Parathyroid adenoma (tissue), 2 donors: ENCODE measurements at regions not wholly inside any gene's neighbourhood (a gene's known extent, or its start where the extent isn't known, plus 50 kb on each side); places are given as distances from the start of the nearest gene placed in this dataset.

Source experiments
- H2AFZ ChIP-seq: fragments of 300-600 bp; sonication (generic); one replicate; pipeline ENCODE4 v1.7.0; 2017; ENCODE audit warnings: antibody characterized with exemption, mild to moderate bottlenecking
- H3K27ac ChIP-seq: fragments of 300-600 bp; sonication (generic); one replicate; pipeline ENCODE4 v1.7.0; 2017
- H3K27me3 ChIP-seq: fragments of 300-600 bp; sonication (generic); one replicate; pipeline ENCODE4 v1.7.0; 2017; ENCODE audit warnings: low read length; ENCODE audit not compliant: control insufficient read depth, insufficient read depth
- H3K36me3 ChIP-seq: fragments of 300-600 bp; sonication (generic); one replicate; pipeline ENCODE4 v1.7.0; 2017; ENCODE audit warnings: low read length; ENCODE audit not compliant: control insufficient read depth, insufficient read depth
- H3K4me1 ChIP-seq: fragments of 300-600 bp; sonication (generic); one replicate; pipeline ENCODE4 v1.7.0; 2017; ENCODE audit warnings: control low read depth
- H3K4me2 ChIP-seq: fragments of 300-600 bp; sonication (generic); one replicate; pipeline ENCODE4 v1.7.0; 2017; ENCODE audit warnings: low read length
- H3K4me3 ChIP-seq: fragments of 300-600 bp; sonication (generic); one replicate; pipeline ENCODE4 v1.7.0; 2017; ENCODE audit warnings: low read depth, low read length
- H3K79me2 ChIP-seq: fragments of 300-600 bp; sonication (generic); one replicate; pipeline ENCODE4 v1.7.0; 2017; ENCODE audit warnings: control low read depth
- H3K9ac ChIP-seq: fragments of 300-600 bp; sonication (generic); one replicate; pipeline ENCODE4 v1.7.0; 2017; ENCODE audit warnings: mild to moderate bottlenecking
- H3K9me3 ChIP-seq: fragments of 300-600 bp; sonication (generic); one replicate; pipeline ENCODE4 v1.7.0; 2017; ENCODE audit warnings: low read length; ENCODE audit not compliant: control insufficient read depth
- TF ChIP-seq, protein P1 (sequence below): fragments of 300-600 bp; sonication (generic); IDR thresholded peaks from one replicate; pipeline ENCODE4 v1.7.0; 2017; ENCODE audit warnings: antibody characterized with exemption, mild to moderate bottlenecking
- donor health status: primary hyperparathyroidism.

DNA sequence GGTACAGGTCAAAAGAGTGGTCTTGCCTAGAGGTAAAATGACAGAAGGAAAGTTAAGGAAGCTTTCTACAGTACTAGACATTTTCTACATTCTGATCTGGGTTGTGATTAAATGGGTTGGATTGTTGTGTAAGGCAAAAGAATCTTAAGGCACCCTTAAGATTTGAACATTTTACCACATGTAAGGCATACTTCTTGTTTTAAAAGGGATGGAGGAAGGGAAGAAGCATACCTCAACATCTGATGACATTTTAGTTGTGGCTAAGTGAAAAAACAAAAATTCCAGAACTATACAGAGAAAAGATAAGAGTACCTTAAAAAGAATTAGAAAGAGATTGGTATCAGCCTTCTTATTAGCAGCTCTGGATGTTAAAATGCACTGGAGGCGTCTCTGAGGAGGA is 356.0 kb upstream of the CADM1 start:
- Histone ChIP-seq H3K4me2 (no peak overlapping the region), H2AFZ (no peak overlapping the region), H3K4me3 (no peak overlapping the region), H3K4me1 (no peaks in the 10 kb centered on the region), H3K27me3 (no peaks in the 10 kb centered on the region), H3K79me2 (no peaks in the 10 kb centered on the region), H3K27ac (no peak overlapping the region), H3K9ac (no peak overlapping the region), H3K9me3 (no peaks in the 10 kb centered on the region), H3K36me3 (no peaks in the 10 kb centered on the region)
- TF ChIP-seq, protein P1, sequence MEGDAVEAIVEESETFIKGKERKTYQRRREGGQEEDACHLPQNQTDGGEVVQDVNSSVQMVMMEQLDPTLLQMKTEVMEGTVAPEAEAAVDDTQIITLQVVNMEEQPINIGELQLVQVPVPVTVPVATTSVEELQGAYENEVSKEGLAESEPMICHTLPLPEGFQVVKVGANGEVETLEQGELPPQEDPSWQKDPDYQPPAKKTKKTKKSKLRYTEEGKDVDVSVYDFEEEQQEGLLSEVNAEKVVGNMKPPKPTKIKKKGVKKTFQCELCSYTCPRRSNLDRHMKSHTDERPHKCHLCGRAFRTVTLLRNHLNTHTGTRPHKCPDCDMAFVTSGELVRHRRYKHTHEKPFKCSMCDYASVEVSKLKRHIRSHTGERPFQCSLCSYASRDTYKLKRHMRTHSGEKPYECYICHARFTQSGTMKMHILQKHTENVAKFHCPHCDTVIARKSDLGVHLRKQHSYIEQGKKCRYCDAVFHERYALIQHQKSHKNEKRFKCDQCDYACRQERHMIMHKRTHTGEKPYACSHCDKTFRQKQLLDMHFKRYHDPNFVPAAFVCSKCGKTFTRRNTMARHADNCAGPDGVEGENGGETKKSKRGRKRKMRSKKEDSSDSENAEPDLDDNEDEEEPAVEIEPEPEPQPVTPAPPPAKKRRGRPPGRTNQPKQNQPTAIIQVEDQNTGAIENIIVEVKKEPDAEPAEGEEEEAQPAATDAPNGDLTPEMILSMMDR = no peak

DNA sequence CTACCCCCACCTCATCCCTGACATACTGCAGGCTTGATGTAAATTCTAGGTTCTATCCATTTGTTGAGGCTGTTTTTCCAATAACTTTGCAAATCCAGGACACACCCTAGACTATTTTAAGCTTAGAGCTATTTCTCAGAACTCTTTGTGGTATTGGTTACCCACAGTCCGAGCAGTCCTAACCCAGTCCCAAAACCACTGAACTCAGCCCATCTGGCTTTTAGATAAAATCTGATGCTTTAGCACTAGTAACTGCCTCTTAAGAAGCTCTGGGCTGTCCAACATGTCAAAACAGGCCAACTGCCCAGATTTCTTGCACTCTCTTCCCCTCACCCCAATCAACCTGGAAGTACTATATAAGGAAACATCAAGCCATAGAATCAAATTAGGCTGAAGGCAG is 344.4 kb upstream of the CADM1 start:
- H3K36me3 ChIP-seq = no peaks in the 10 kb centered on the region

DNA sequence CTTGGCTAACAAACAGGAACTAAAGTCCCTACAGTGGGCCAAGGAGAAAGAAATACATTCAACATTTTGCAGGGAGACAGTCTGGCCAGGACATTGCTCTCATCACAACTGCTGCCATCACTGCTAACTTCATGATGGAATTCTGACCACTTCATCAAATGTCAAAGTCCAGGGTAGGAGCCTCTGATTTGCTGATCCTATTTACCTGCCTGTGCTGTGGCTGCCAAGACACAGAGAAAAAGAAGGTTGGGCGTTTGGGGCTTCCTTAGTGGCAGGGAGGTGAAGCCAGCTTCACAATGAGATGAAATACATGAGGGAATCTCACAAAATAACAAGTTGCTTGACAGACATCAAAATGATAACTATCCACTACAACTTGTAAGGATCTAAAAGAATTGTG is 343.9 kb upstream of the CADM1 start:
- no peak overlapping the region for H3K9ac ChIP-seq

More for the DNA sequence above, 344.4 kb upstream of the CADM1 start:
- no peak overlapping the region for H3K4me2 ChIP-seq
- H3K79me2 ChIP-seq = no peaks in the 10 kb centered on the region
- H2AFZ ChIP-seq = no peak overlapping the region
- no peaks in the 10 kb centered on the region for H3K27me3 ChIP-seq
- H3K4me1 ChIP-seq = no peaks in the 10 kb centered on the region
- H3K27ac ChIP-seq = no peak overlapping the region
- no peak overlapping the region for H3K4me3 ChIP-seq
- H3K9me3 ChIP-seq = no peaks in the 10 kb centered on the region
- H3K9ac ChIP-seq = no peak overlapping the region
- TF ChIP-seq, protein P1 = no peak

DNA sequence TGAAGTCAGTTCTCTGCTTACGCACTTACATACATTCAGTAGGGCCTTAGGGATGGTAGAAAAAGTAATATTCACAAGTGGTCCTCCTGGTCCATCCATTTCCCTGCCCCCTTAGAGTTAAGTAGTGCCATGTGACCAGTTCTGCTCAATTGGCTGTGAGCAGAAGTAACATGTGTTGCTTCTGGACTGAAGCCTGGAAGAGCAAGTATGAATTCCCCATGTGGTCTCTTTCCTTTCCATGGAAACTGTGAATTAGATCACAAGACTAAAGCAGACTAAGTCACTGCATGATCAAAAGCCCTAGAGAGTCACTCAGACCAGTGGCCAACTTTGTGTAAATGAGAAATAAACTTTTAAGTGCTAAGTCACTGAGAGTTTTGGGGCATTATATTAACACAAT is 341.7 kb upstream of the CADM1 start:
- Histone ChIP-seq H3K27me3 (no peaks in the 10 kb centered on the region), H3K36me3 (no peaks in the 10 kb centered on the region), H3K79me2 (no peaks in the 10 kb centered on the region), H3K4me3 (no peak overlapping the region), H3K27ac (no peak overlapping the region), H3K9ac (no peak overlapping the region), H3K9me3 (no peaks in the 10 kb centered on the region), H2AFZ (no peak overlapping the region), H3K4me2 (no peak overlapping the region), H3K4me1 (no peaks in the 10 kb centered on the region)
- TF ChIP-seq, protein P1 = no peak

More for the DNA sequence above, 343.9 kb upstream of the CADM1 start:
- Histone ChIP-seq H3K27me3 (no peaks in the 10 kb centered on the region), H3K4me2 (no peak overlapping the region), H3K36me3 (no peaks in the 10 kb centered on the region), H2AFZ (no peak overlapping the region), H3K4me3 (no peak overlapping the region), H3K79me2 (no peaks in the 10 kb centered on the region), H3K4me1 (no peaks in the 10 kb centered on the region), H3K27ac (no peak overlapping the region), H3K9me3 (no peaks in the 10 kb centered on the region)
- TF ChIP-seq, protein P1 = no peak

DNA sequence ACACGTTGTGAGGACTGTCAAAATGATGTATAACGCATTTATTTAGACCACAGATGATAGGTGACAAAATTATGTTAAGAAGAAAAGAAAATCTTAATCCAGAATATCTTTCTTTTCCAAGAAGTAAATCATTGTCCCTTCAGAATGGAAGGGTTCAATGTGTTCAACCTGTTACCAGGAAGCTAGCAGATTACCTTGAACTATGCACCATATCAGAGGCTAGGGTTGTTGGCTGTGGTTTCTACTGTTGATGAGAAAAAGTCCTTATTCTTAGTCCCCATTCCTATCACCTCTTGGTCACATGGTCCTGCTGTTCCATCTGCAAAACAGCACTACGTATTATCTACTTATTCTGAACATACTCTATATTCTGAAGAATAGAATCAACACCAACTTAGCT is 339.5 kb upstream of the CADM1 start:
- no peaks in the 10 kb centered on the region for H3K4me1 ChIP-seq
- H3K27me3 ChIP-seq = no peaks in the 10 kb centered on the region
- no peak overlapping the region for H3K4me3 ChIP-seq
- no peak overlapping the region for H3K9ac ChIP-seq
- no peak overlapping the region for H2AFZ ChIP-seq
- H3K4me2 ChIP-seq = no peak overlapping the region
- H3K79me2 ChIP-seq = no peaks in the 10 kb centered on the region
- TF ChIP-seq, protein P1 = no peak
- no peaks in the 10 kb centered on the region for H3K36me3 ChIP-seq
- no peaks in the 10 kb centered on the region for H3K9me3 ChIP-seq
- H3K27ac ChIP-seq = no peak overlapping the region
